CD4-positive, alpha-beta T cell treated with Interleukin-10 for 1 hour (primary cell): ENCODE measurements at regions not wholly inside any gene's neighbourhood (a gene's known extent, or its start where the extent isn't known, plus 50 kb on each side); places are given as distances from the start of the nearest gene placed in this dataset.
"Not testable (repeated sequence)": the region's sequence is repeated elsewhere in the genome, so short reads cannot be mapped to it uniquely, and the experiment has no call there.

ENCODE experiments used
- DNase-seq: peaks from one replicate; pipeline ENCODE4 v3.0.0-alpha.2; 2020

- no peak for DNase-seq
Observed at GRCh38 chr5:168088410-168089173, 202.9 kb upstream of the WWC1 start.

- DNase-seq = no peak
Observed at GRCh38 chr5:168089201-168089887, 202.1 kb upstream of the WWC1 start.

- no peak for DNase-seq
Observed at GRCh38 chr5:168092209-168093185, 198.9 kb upstream of the WWC1 start.

- no peak for DNase-seq
Observed at GRCh38 chr5:168093200-168093910, 198.1 kb upstream of the WWC1 start.

GRCh38 chr5:168096525-168096924 is 194.9 kb upstream of the WWC1 start:
- DNase-seq = no peak

GRCh38 chr5:168097876-168098653 is 193.4 kb upstream of the WWC1 start:
- DNase-seq = no peak

- DNase-seq = no peak
Observed at GRCh38 chr5:168101352-168101751, 190.1 kb upstream of the WWC1 start.

GRCh38 chr5:168103018-168103417 is 188.4 kb upstream of the WWC1 start:
- not testable (repeated sequence) for DNase-seq

GRCh38 chr5:168104350-168104749 is 187.1 kb upstream of the WWC1 start:
- DNase-seq = no peak

GRCh38 chr5:168104811-168105481 is 186.5 kb upstream of the WWC1 start:
- no peak for DNase-seq

GRCh38 chr5:168106008-168106761 is 185.3 kb upstream of the WWC1 start:
- no peak for DNase-seq

GRCh38 chr5:168109441-168109840 is 182.0 kb upstream of the WWC1 start:
- DNase-seq = no peak

GRCh38 chr5:168110384-168110783 is 181.1 kb upstream of the WWC1 start:
- no peak for DNase-seq

- no peak for DNase-seq
Observed at GRCh38 chr5:168110870-168111832, 180.3 kb upstream of the WWC1 start.

- peak; percentile 27 for DNase-seq
Observed at GRCh38 chr5:168114444-168115017, 176.9 kb upstream of the WWC1 start.

- no peak for DNase-seq
Observed at GRCh38 chr5:168117469-168117868, 174.0 kb upstream of the WWC1 start.

- DNase-seq = no peak
Observed at GRCh38 chr5:168118042-168118668, 173.3 kb upstream of the WWC1 start.
